GM18517 (cell line): ENCODE measurements at regions not wholly inside any gene's neighbourhood (a gene's known extent, or its start where the extent isn't known, plus 50 kb on each side); places are given as distances from the start of the nearest gene placed in this dataset.
"Not testable (repeated sequence)": the region's sequence is repeated elsewhere in the genome, so short reads cannot be mapped to it uniquely, and the experiment has no call there.

Experiments used
- ATAC-seq: cut with Tn5 transposase; IDR thresholded peaks from one replicate; pipeline ENCODE4 v1.9.1; 2021; ENCODE audit warnings: mild to moderate bottlenecking, moderate library complexity; ENCODE audit not compliant: unreplicated experiment

GRCh38 chr3:102032491-102033383 is 183.4 kb downstream of the NFKBIZ start:
- no peak for ATAC-seq

DNA sequence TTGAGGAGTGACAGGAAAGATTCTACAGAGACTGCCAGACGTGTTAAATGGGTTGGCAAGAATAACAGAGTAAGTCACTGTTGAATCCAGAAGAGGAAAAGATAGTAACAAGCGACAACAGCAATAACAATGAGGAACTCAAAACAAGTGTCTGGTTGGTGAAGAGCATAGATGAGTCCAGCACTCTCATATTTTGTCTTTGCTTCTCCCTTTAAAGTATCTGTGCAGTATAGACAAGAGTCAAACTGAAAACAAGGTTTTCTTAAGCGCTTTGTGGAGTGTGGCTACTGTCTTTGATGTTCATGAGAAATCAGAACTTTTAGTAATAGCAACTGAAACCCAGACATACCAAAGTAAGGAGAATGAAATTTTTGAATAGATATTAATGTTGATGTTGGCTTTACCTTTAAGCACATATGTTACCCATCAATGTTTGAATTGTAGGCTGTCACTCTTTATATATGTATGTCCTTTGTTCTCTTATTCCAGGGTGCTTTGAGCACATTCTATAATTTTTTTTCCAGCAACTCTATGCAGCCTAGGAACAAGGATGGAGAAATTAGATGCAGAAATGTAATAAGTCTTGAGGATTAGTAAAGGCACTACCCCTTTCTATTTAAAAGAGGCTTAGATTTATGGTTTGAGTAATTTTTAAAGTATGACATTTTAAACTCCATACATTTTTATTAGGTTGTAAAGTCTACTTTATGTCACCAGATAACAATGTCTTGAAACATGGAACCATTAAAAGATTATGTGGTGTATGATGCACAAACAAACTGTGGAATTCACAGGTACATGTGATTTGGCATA is 185.5 kb downstream of the NFKBIZ start:
- no peak for ATAC-seq

DNA sequence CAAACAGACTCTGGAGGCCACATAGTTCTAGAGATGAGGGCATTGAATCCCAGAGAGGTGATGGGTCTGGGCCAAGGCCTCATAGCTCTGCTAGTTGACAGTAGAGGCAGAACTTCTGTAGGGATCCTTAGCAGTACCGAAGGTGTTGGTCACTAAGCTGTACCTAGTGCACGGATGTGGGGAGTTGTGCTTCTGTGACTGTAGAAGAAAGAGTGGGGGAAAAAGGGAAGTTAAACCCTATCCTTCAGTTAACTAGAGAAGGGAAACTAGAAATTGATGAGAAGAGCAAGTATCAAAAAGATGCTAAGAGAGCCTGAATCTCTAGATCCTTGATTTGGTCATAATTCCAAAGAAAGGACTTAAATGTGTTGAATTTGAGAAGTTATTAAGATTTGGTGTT is 186.7 kb downstream of the NFKBIZ start:
- peak; percentile 57 for ATAC-seq

DNA sequence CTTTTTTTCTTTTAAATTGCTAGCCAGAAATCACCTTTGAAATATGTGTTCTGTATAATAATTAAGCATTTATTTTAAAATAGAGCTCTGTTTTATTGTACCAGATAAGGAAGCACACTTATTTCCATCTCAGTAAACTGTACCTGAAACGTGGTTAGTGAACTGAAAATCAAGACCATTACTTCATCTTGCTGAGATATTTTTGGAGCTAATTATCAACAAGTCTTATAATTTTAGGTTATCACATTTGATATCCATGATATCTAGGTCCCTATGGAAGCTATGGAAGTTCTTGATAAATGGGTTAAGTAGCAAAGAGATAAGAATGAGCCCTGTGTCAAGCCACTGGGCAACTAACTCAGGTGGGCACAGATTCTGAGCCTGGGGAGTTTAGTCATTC is 187.2 kb downstream of the NFKBIZ start:
- ATAC-seq = no peak

DNA sequence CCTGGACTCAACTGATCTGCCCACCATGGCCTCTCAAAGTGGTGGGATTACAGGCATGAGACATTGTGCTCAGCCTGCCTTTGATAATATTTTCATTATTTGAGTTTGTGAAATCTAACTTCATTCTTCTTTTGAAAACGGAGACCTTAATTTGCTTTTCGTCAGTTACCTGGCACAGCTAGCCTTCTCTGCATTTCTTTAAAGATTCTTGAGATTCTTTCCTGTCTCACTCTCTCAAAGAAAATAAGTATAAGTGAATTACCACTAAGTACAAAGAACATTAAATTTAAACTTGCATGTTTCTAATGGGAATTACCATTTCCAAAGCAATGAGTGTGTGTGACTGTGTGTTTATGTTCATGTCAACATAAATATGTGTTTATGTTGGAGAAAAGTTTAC is 187.9 kb downstream of the NFKBIZ start:
- ATAC-seq = no peak

DNA sequence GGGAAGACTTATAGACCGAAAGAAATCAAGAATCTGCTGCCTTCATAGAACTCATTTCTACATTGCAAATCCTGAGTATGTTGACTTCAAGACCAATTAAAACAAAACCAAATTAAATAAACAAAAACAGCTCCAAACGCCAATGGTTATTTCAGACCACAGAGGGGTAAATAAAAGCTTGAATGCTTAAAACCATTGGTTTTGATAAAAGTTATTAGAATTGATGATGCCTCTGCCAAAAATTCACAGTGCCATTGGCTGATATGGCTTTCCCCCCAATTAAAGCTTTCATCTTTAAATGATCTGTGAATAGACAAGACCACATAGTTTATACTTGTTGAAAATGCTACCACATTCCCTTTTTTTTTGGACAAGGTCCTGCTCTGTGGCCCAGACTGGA is 188.5 kb downstream of the NFKBIZ start:
- no peak for ATAC-seq

DNA sequence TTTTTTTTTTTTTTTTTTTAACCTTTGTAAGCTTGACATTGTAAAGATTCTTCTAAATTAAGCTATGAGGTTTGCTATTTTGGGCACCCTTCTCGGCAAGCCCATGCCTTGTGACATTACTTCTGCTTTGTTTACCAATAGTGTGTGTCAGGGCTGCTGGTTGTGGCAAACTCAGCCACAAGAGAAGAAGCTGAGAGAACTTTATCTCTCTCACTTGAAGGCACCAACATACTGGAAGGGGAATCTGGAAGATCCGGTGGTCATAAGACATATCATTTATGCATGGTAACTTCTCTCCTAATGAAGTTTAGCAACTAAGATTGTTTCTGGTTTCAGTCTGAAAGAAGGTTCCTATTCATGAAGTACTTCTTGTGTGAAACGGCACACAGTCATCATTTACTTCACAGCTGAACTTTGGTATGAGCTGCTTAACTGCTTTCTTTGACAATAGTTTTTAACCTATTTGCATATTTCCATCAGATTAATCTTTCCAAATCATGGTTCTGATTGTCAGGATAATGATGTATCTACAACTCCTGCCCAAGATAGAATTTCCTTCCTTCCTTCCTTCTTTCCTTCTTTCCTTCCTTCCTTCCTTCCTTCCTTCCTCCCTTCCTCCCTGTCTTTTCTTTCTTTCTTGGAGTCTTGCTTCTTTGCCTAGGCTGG is 189.3 kb downstream of the NFKBIZ start:
- ATAC-seq = peak; percentile 84

GRCh38 chr3:102040144-102040543 is 190.8 kb downstream of the NFKBIZ start:
- ATAC-seq = not testable (repeated sequence)

- no peak for ATAC-seq
These were observed 204.2 kb downstream of the NFKBIZ start for GRCh38 chr3:102053375-102053989.

DNA sequence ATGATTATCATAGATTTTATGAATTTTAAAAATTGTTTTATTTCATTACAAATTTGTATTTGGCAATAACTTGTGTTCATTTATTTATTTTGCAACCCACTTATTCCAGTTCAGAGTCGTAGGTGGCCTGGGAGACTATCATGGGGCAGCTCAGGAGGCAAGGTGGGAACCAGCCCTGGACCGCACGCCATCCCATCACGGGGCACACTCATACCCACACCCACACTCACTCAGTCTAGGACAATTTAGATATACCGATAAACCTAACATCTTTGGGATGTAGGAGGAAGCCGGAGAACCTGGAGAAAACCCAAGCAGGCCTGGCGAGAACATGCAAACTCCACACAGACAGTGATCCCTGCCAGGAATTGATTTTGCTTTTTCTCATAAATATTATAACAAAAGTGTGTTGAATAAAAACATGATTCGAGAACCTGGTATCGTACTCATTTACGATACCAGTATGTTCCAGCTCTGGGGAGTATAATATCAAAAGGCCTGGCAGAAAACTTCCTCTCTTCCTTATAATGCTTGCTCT is 205.3 kb downstream of the NFKBIZ start:
- no peak for ATAC-seq

- ATAC-seq = peak; percentile 82
These were observed 208.6 kb downstream of the NFKBIZ start for GRCh38 chr3:102057781-102058421.

GRCh38 chr3:102059145-102059943 is 210.0 kb downstream of the NFKBIZ start:
- peak; percentile 81 for ATAC-seq

DNA sequence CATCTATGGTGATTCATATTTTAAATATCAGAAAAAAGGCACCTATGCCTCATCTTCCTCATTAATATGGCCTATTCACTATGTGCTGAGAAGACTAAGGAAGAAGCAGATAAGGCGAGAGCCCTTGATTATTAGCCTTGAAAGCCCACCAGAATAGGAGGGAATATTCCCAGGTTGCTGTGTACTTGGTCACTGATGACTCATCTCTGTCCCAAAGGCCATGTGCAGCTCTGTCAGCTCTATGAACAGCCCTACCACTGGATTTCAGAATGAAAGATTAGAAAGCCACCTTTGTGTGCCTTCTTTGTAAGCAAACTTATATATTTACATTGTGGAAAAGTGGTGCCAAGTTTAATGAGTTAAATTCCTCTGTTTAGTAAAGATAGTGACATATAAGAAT is 211.5 kb downstream of the NFKBIZ start:
- no peak for ATAC-seq

DNA sequence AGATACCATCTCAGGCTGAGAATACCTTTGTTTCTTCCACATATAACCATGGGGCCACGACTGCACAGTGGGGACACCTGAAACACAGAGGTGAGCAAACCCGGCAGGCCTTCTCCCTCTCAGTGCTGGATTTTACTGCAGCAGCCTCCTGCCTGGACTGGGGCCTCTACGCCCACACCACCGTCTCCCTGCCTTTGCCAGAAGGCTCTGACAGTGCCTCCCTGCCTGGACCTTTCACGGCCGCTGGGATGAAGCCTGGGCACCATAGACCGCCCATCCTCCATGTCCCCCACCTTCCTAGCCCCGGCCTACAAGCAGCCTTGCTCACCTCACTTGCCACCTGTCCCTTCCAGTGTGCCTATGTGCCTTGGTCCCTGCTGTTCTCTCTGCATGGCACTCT is 214.3 kb downstream of the NFKBIZ start:
- no peak for ATAC-seq

- no peak for ATAC-seq
These were observed 217.2 kb downstream of the NFKBIZ start for GRCh38 chr3:102066470-102066869.

DNA sequence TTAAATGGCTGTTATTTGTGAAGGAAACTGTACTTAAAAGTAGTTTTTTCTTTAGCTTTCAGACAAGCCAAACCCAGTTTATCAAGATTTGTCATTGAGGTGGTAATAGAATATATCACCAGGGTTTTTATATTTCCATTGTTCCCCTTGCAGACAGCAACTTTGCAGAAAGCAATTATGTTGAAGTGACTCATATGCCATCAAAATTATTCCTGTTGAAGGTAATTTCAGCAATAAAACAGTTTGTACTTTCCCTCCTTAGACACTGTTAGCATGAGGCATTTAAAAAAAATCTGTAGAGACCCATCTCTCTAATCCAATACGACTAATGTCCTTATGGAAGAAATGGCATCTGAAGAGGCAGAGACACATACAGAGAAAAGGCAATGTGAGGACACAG is 219.0 kb downstream of the NFKBIZ start:
- no peak for ATAC-seq

DNA sequence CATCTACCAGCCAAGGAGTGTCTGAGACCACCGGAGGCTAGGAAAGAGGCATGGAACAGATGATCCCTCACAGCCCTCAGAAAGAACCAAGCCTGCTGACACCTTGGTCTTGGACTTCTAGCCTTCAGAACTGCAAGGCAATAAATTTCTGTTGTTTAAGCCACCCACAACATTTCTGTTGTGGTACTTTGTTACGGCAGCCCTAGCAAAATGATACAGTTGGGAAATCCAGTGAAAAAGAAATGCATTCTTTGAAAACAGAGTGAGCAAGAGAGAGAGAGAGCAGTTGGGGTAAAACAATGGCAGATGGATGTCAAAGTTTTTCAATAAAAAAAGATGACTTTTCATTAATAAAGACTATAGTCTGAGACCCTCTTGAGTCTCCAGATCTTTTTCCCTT is 219.4 kb downstream of the NFKBIZ start:
- ATAC-seq = no peak

DNA sequence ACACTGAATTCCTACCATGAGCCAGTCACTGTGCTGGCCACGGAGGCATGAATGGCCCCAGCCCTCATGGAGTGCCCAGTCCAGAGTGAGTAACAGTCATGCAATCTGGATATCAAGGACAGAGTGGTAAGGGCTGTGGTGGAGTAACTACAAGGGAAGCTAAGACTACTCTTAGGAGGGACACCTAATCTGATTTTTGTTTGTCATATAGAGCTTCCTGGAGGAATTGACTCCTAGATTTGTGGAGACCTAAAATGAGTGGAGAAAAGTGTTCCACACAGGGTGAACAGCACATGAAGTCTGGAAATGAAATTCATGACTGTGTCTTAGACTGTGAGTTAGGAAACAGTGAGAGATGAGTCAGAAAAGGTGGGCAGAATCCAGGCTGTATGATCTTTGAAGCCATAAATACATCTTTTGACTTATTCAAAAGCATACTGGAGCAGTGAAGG is 219.9 kb downstream of the NFKBIZ start:
- ATAC-seq = no peak

- ATAC-seq = no peak
These were observed 225.6 kb downstream of the NFKBIZ start for GRCh38 chr3:102074946-102075345.
